HG03025 (cell line): ENCODE measurements at regions not wholly inside any gene's neighbourhood (a gene's known extent, or its start where the extent isn't known, plus 50 kb on each side); places are given as distances from the start of the nearest gene placed in this dataset.

Experiments used
- ATAC-seq: cut with Tn5 transposase; IDR thresholded peaks from one replicate; pipeline ENCODE4 v1.9.1; 2021; ENCODE audit warnings: mild to moderate bottlenecking, moderate library complexity; ENCODE audit not compliant: unreplicated experiment, low FRiP score

DNA sequence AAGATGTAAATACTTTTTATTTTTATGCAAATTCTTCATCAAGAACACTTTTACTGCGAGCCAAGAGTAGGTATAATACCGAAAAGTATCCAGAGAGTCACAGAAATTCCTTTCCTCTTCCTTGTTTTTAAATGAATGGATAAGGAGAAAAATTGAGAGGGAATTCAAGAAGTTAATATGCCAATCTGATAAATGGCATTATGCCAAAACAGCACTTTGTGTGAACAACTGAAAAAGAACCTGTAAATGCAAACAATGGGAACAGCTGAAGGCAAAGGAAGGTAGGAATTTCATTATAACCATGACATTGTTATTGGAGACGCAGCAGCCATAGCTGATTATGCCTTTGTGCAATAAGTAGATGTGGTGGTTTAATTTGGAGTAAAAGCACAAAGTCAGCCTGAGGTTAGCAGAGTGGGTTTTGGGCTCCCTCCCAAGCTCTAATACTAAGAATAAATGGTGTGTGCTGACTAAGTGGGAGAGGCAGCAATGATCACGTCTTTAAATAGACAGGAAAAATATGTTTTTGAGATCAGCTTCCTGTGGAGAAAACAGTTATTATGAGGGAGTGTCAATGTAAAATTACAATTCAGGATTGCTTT lies 209.8 kb upstream of the NDST4 start:
- no peak for ATAC-seq

GRCh38 chr4:115315182-115315581 lies 201.8 kb upstream of the NDST4 start:
- no peak for ATAC-seq

- ATAC-seq: no peak
Observed at GRCh38 chr4:115310641-115311040, 197.2 kb upstream of the NDST4 start.

DNA sequence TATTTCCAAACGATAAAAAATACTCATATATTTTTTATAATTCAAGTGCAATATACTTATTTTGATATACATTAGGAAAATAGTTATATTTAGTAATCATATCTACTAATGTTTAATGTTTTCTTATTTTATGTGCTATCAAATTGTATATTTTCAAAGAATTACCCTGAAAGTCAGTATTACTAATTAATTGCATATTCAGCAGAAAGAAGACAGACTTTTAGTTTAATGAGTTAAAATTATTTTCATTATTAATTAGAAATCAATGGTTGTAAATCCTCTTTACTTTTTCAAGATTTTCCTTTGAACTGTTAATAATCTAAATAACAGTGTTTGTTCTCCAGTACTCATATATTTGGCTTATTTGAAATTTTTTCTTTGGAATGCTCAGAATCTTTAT lies 181.3 kb upstream of the NDST4 start:
- no peak for ATAC-seq

DNA sequence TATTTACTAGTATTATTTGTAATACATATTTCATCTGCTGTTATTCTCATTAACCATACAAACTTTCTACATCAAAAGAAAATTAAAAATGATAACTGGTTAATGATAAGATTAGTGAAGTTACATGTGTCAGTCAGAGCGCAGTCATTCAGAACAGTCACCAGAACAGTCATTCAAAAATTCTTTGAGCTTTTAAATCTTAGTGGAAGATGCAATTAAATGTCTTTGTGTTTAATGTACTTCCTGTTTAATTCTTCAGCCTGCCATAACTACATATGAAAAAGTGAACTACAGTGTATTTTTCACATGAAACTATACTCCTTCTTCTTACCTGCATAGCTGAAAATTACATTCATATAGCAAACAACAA lies 179.7 kb upstream of the NDST4 start:
- no peak for ATAC-seq

DNA sequence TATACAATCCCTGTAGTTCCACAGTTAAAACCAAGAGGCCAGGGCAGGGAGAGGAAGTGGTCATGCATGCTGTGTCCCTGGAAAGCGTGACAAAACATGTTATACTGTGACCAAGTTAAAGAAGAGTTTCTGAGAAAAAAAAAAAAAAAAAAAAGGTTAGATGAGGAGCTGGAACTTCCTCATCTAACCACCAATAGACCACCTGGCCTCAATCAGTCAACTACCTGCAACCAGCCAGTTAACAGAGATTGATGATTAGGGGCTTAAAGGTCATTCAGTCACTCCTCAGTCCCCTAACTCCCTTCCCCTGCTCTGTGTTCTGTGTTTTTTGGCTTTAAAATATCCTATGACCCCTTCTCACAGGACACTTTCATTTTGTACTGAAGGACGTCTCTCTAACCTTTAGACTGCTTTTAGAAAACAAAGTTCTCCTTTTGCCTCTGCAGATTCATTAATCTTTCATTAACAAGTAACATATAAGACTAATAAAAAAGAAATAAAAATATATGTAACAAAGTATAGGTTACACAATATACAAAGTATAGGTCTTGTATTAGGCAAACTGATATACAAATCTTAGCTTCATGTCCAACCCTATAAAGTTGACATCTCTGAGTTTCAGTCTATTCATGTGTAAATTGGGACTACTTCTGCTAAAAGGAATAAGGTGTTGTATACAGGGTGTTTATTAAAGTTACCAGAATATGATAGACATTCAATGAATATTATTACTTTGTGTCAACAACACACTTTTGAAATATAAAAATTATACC lies 179.1 kb upstream of the NDST4 start:
- ATAC-seq: no peak

- no peak for ATAC-seq
Observed at GRCh38 chr4:115287426-115287825, 174.0 kb upstream of the NDST4 start.

DNA sequence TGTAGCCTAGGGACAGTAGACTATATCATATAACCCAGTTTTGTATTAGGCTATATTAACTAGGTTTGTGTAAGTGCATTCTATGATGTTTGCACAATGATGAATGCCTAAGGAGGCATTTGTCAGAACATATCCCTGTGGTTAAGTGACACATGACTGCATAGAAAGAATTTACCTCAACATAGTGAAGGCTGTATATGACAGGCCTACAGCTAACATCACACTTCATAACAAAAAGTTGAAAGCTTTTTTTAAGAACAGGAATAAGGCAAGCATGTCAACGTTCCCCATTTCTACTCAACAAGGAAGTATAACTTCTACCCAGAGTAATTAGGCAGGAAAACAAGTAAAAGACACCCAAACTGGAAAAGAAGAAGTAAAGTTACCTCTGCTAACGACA lies 165.9 kb upstream of the NDST4 start:
- no peak for ATAC-seq

DNA sequence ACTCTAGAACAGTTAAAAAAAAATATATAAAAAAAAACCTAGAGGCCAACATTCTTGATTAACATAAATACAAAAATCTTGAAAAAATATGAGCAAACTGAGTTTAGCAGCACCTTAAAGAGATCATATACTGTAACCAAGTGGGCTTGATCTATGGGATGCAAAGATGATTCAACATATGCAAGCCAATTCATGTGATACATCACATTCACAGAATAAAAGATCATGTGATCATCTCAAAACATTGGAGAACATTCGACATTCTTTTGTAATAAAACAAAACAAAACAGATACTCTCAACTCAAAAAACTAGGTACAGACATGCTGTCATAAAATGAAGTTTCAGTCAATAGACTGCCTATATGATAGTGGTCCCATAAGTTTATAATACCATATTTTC lies 165.4 kb upstream of the NDST4 start:
- ATAC-seq: no peak

DNA sequence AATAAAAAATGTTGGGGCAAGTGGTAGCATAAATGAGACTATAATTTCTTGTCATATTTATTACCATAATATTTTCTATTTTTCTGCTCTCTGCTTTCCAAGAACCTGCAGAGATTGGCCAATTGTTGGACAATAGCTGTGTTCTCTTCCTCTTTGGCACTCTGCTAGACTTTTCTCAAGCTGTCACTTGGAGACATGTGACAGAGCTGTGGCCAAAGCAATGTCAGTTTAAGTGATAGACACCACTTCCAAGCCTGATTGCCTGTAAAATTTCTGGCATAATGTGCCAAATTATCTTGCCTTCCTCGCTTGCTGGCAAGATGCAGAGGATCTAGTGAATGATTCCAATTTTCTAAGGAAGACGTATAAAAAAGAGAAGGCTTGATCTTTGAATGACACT lies 162.2 kb upstream of the NDST4 start:
- no peak for ATAC-seq

DNA sequence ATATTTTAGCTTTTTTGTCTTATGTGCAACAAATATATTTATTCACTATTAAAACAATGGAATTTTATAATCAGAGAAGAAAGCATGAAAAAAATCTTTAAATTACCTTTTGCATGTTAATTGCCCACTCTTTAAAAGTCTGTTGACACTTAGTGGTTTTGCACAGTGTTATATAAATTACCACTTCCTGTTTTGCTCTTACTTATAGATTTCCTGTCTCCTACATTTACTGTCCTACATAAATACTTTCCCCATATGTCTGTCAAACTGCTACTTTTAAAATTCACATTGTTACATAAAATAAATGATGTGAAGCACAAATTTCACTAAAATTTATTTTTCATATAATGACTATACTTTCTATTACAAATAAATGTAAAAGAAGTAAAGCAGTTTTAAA lies 161.1 kb upstream of the NDST4 start:
- ATAC-seq: peak; percentile 68

DNA sequence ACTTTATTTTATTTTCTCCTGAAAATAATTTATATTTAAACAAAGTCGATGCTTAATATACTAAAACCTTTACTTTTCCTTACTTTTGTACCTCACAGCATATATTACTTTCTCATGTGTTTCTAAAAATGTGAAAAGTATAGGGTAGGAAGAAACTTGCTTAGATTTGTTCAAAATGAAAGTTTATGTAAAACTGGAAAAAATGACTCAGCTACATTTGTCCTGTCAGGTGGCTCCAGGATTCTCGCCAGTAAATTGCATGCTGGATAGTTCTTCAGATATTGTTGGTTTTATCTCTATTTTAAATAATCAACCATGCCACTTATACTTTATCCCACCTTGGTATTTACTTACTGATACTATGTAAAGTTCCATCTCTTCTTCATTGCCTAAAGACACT lies 159.2 kb upstream of the NDST4 start:
- ATAC-seq: no peak

GRCh38 chr4:115272185-115272584 lies 158.8 kb upstream of the NDST4 start:
- peak; percentile 65 for ATAC-seq

- ATAC-seq: no peak
Observed at GRCh38 chr4:115260195-115260594, 146.8 kb upstream of the NDST4 start.

DNA sequence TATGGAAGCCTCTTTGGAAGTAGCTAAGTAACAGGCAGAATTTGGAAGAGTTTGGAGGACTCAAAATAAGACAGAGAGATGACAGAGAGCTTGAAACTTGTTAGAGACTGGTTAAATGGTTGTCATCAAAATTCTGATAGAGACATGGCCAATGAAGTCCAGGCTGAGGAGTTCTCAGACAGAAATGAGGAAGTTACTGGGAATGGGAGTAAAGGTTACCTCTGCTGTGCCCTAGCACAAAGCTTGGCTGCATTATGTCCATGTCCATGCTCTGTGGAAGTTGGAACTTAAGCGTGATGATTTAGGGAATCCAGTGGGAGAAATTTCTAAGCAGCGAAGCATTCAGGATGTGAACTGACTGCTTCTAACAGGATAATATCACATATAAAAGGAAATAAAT lies 146.2 kb upstream of the NDST4 start:
- ATAC-seq: no peak

DNA sequence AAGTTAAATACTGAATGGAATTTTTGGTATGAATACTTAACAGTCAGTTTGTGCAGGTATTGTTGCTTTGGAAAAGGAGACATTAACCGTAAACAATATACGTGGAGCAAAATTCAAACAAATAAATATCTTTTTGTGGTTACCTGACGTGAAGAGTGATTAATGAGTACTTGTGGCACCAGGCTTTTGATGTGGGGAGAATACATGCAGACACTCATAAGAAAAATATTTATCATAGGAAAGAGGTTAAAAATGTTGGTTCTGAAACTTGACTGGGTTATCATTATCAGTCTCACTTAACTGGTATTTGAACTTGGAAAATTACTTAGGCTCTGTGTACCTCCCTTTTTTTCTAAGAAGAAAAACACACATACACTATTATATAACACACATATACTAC lies 136.4 kb upstream of the NDST4 start:
- ATAC-seq: no peak

- peak; percentile 65 for ATAC-seq
Observed at GRCh38 chr4:115234405-115235093, 121.1 kb upstream of the NDST4 start.

GRCh38 chr4:115233600-115233999 lies 120.2 kb upstream of the NDST4 start:
- ATAC-seq: no peak

DNA sequence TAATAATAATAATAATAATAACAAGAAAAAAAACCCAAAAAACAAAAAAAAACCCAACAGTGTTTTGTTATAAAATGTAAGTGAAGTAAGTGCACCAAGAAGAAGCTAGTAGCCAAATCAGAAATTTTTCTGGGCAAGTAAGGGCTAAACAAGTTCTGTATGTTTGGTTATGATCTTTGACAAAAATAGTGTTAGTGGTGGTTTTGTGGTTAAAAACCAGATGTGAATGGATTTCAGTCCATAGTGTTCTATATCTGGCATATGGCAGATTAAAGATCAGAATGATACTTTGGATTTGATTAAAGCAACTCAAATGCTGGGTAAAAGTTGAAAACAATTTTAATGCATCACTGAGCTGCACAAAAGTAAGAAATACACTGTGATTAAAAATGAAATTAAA lies 116.5 kb upstream of the NDST4 start:
- no peak for ATAC-seq

DNA sequence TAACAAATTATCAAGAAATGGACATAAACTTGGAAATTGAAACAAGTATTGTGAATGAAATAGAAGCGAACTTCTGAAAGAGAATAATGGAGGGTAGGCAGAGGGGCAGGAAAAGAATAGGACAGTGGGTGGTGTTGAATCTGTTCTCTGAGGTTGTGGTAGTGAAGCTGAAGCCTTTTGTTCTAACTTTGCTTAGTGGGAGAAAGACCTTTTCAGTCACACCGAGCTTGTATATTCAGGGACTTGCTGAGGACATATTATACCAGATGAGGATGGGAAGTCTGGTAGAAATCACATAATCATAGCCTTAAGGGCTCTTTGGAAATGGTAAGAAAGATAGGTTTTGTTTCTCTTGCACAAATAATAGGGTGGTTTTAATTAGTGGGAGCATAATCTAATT lies 115.4 kb upstream of the NDST4 start:
- no peak for ATAC-seq

GRCh38 chr4:115222061-115222460 lies 108.6 kb upstream of the NDST4 start:
- no peak for ATAC-seq

- no peak for ATAC-seq
Observed at GRCh38 chr4:115219862-115220261, 106.4 kb upstream of the NDST4 start.
